Heart left ventricle (tissue), 16 donors: ENCODE measurements at regions not wholly inside any gene's neighbourhood (a gene's known extent, or its start where the extent isn't known, plus 50 kb on each side); places are given as distances from the start of the nearest gene placed in this dataset.

Source experiments
- ATAC-seq, 4 donors: fragments of 200-7000 bp; cut with Tn5 transposase; one replicate each; pipeline ENCODE4 v1.9.1; 2020 to 2022; ENCODE audit warnings: moderate library complexity in 4 of 4, mild to moderate bottlenecking in 3 of 4, moderate number of reproducible peaks in 1 of 4
- DNase-seq, 5 donors: peaks; one replicate each; pipeline ENCODE4 v3.0.0-alpha.2; 2020
- H3K27ac ChIP-seq, 12 donors: fragments of 200-600 bp; sonication (generic) in 4 of 12; one replicate each; pipeline versions ENCODE4 v1.5.0 to v1.8.0; 2016 to 2022; ENCODE audit warnings: mild to moderate bottlenecking in 2 of 12
- H3K27me3 ChIP-seq, 9 donors: fragments of 200-600 bp; sonication (generic) in 2 of 9; one replicate each; pipeline versions ENCODE4 v1.5.1 to v1.8.0; 2016 to 2022; ENCODE audit warnings: mild to moderate bottlenecking in 3 of 9
- H3K36me3 ChIP-seq, 9 donors: fragments of 200-600 bp; sonication (generic) in 2 of 9; one replicate each; pipeline versions ENCODE4 v1.5.0 to v1.8.0; 2018 to 2022; ENCODE audit warnings: mild to moderate bottlenecking in 2 of 9
- H3K4me1 ChIP-seq, 12 donors: fragments of 200-600 bp; sonication (generic) in 4 of 12; one replicate each; pipeline versions ENCODE4 v1.5.0 to v1.8.0; 2016 to 2022; ENCODE audit warnings: mild to moderate bottlenecking in 3 of 12
- H3K4me3 ChIP-seq, 12 donors: fragments of 200-600 bp; sonication (generic) in 4 of 12; one replicate each; pipeline versions ENCODE4 v1.5.0 to v1.8.0; 2017 to 2022; ENCODE audit warnings: mild to moderate bottlenecking in 9 of 12, moderate library complexity in 4 of 12
- H3K9me3 ChIP-seq, 12 donors: fragments of 200-600 bp; sonication (generic) in 4 of 12; one replicate each; pipeline versions ENCODE4 v1.5.0 to v1.8.0; 2016 to 2022; ENCODE audit warnings: mild to moderate bottlenecking in 1 of 12
- CTCF ChIP-seq, 12 donors: fragments of 200-600 bp; sonication (generic) in 4 of 12; IDR thresholded peaks; one replicate each; pipeline versions ENCODE4 v1.5.0 to v1.8.0; 2018 to 2022; ENCODE audit warnings: antibody characterized with exemption in 12 of 12, mild to moderate bottlenecking in 5 of 12
- POLR2A ChIP-seq, 2 donors: fragments of 450-650 bp; IDR thresholded peaks; one replicate each; pipeline ENCODE4 v1.6.1; 2017; ENCODE audit warnings: antibody characterized with exemption in 2 of 2, mild to moderate bottlenecking in 2 of 2, moderate library complexity in 2 of 2
- WGBS, 4 donors: extraction: QIAGEN DNeasy Blood & Tissue Kit in 2 of 4; methylation state at CpG; one replicate each; pipeline versions ENCODE4 v1.1.5 to v1.1.7; 2013 to 2018; 5-methylcytosine and 5-hydroxymethylcytosine counted together
- intact Hi-C, 10 donors: fragments of 100-400 bp; cut with DNase I; formaldehyde crosslinking; loops; one replicate each; pipeline versions ENCODE4 v1.11.1 to v1.14.2; 2022
- donor health status: ischemic (EF 13 %, LVEDD 7.1; RV severe dilation, severe dysfunction).
- donor health status: healthy with polysubstance abuse.
- donor health status: DM: no; HTN: yes; CAD: no.
- donor health status: DM: no; HTN: no; CAD: no.
- donor health status: ischemic (EF 25% LVEDD 6.9; RV normal size, moderate dysfunction).
- donor health status: ischemic (EF 25% LVEDD 5.7; RV mildly dilated, moderate dysfunction).
- donor health status: healthy.
- donor health status: DM: yes; HTN: yes; CAD: no.
- donor health status: ischemic (EF 35%, LVEDD 5.7; RV mildly dilated, moderate dysfunction).
- donor health status: nonischemic (EF 11% LVEDD 7.7; RV severe dilation, severe dysfunction).
- donor health status: DM: yes; HTN: yes; CAD: no.
- donor health status: PGD.
- donor health status: ischemic (EF 29% LVEDD 5.4; RV normal size, mild dysfunction).
- donor health status: nonischemic (EF 23%, LVEDD 6.1; RV moderate dilation, normal function).

GRCh38 chr2:129300456-129300855 lies 679.0 kb upstream of the RAB6C start:
- Histone ChIP-seq H3K27ac (no peak overlapping the region), H3K4me3 (no peak overlapping the region), H3K9me3 (peaks cover 0 to 9% (median 0%) of the 10 kb centered on the region in 12 donors), H3K36me3 (no peaks in the 10 kb centered on the region), H3K4me1 (peaks cover 0 to 24% (median 6%) of the 10 kb centered on the region in 12 donors), H3K27me3 (no peaks in the 10 kb centered on the region)
- no peak for ATAC-seq
- WGBS, 4 donors: 90 to 96% (median 93%) methylated on average over 8 to 9 of the region's 9 CpGs
- no peak for TF ChIP-seq CTCF (IDR thresholded peaks at IDR 0.05)
- no peak for TF ChIP-seq POLR2A (IDR thresholded peaks at IDR 0.05)
- intact Hi-C loops: no loop called here
- no peak for DNase-seq

- no peak for DNase-seq
- no peaks in the 10 kb centered on the region for H3K36me3 ChIP-seq
- peak overlapping the region in 8 of 12 donors; percentile 10 to 53 (median 33) for H3K27ac ChIP-seq
- peaks cover 0 to 24% (median 6%) of the 10 kb centered on the region in 12 donors for H3K4me1 ChIP-seq
- ATAC-seq: peak; percentile 72 to 86 (median 82)
- TF ChIP-seq CTCF (IDR thresholded peaks at IDR 0.05) (no peak), POLR2A (IDR thresholded peaks at IDR 0.05) (no peak)
- peaks cover 0 to 6% (median 0%) of the 10 kb centered on the region in 12 donors for H3K9me3 ChIP-seq
- H3K4me3 ChIP-seq: no peak overlapping the region
- no peaks in the 10 kb centered on the region for H3K27me3 ChIP-seq
- 28 to 50% (median 41%) methylated on average over 5 of the region's 5 CpGs for WGBS, 4 donors
- intact Hi-C loops: no loop called here
Measured at GRCh38 chr2:129301431-129301913, 678.0 kb upstream of the RAB6C start.

GRCh38 chr2:129302106-129302505 lies 677.4 kb upstream of the RAB6C start:
- ATAC-seq (peak in 2 of 4 donors; percentile 10 to 19), DNase-seq (no peak)
- Histone ChIP-seq H3K27me3 (no peaks in the 10 kb centered on the region), H3K36me3 (no peaks in the 10 kb centered on the region), H3K27ac (peak overlapping the region in 5 of 12 donors; percentile 10 to 35 (median 29)), H3K4me1 (peaks cover 0 to 18% (median 3%) of the 10 kb centered on the region in 12 donors), H3K4me3 (no peak overlapping the region), H3K9me3 (peaks cover 0 to 6% (median 0%) of the 10 kb centered on the region in 12 donors)
- TF ChIP-seq CTCF (IDR thresholded peaks at IDR 0.05) (no peak), POLR2A (IDR thresholded peaks at IDR 0.05) (no peak)
- WGBS, 4 donors: 77 to 83% (median 80%) methylated on average over 6 of the region's 6 CpGs
- intact Hi-C loops: no loop called here

- H3K27ac ChIP-seq: peak overlapping the region in 2 of 12 donors; percentile 29 to 32
- ATAC-seq (no peak), DNase-seq (no peak)
- no peak overlapping the region for H3K4me3 ChIP-seq
- intact Hi-C loops: no loop called here
- no peaks in the 10 kb centered on the region for H3K36me3 ChIP-seq
- H3K27me3 ChIP-seq: no peaks in the 10 kb centered on the region
- TF ChIP-seq POLR2A (IDR thresholded peaks at IDR 0.05): no peak
- TF ChIP-seq CTCF (IDR thresholded peaks at IDR 0.05): no peak
- peaks cover 0 to 16% (median 2%) of the 10 kb centered on the region in 12 donors for H3K4me1 ChIP-seq
- WGBS, 4 donors: 77 to 80% (median 78%) methylated on average over 6 of the region's 6 CpGs
- H3K9me3 ChIP-seq: peaks cover 0 to 6% (median 0%) of the 10 kb centered on the region in 12 donors
Measured at GRCh38 chr2:129302561-129303183, 676.8 kb upstream of the RAB6C start.
